SK-N-SH treated with all-trans-retinoic acid at 6 μM for 48 hours (cell line): ENCODE measurements at regions not wholly inside any gene's neighbourhood (a gene's known extent, or its start where the extent isn't known, plus 50 kb on each side); places are given as distances from the start of the nearest gene placed in this dataset.

Experiments used
- ATAC-seq: fragments of 200-7000 bp; cut with Tn5 transposase; 3 replicates; pipeline ENCODE4 v1.9.1; 2020; ENCODE audit warnings: mild to moderate bottlenecking, moderate library complexity
- ARNTL ChIP-seq: fragments of 450-650 bp; formaldehyde crosslinking; IDR thresholded peaks from 2 replicates; pipeline ENCODE4 v1.5.0; 2020; ENCODE audit warnings: low read depth, mild to moderate bottlenecking, moderate library complexity, borderline replicate concordance
- BACH2 ChIP-seq: fragments of 250-450 bp; sonication (Bioruptor Pico); IDR thresholded peaks from 2 replicates; pipeline ENCODE4 v1.9.0; 2021; ENCODE audit warnings: mild to moderate bottlenecking, borderline replicate concordance
- CREB5 ChIP-seq: fragments of 250-450 bp; sonication (Bioruptor Pico); IDR thresholded peaks from 2 replicates; pipeline ENCODE4 v1.5.1; 2020; ENCODE audit warnings: low read depth, mild to moderate bottlenecking, moderate library complexity
- CSDC2 ChIP-seq: fragments of 250-450 bp; sonication (Bioruptor Pico); IDR thresholded peaks from 2 replicates; pipeline ENCODE4 v1.5.0; 2020; ENCODE audit warnings: mild to moderate bottlenecking, moderate library complexity
- ESRRG ChIP-seq: fragments of 250-450 bp; sonication (Bioruptor Pico); IDR thresholded peaks from 2 replicates; pipeline ENCODE4 v1.6.1; 2021; ENCODE audit warnings: mild to moderate bottlenecking
- GLIS3 ChIP-seq: fragments of 250-450 bp; sonication (Bioruptor Pico); IDR thresholded peaks from 2 replicates; pipeline ENCODE4 v1.5.0; 2020; ENCODE audit warnings: mild to moderate bottlenecking, moderate library complexity
- ISL1 ChIP-seq: fragments of 250-450 bp; sonication (Bioruptor Pico); IDR thresholded peaks from 2 replicates; pipeline ENCODE4 v2.1.2; 2022; ENCODE audit warnings: mild to moderate bottlenecking, moderate library complexity
- OSR1 ChIP-seq: fragments of 250-450 bp; sonication (Bioruptor Pico); IDR thresholded peaks from 2 replicates; pipeline ENCODE4 v1.8.0; 2022; ENCODE audit warnings: moderate library complexity, mild to moderate bottlenecking, inconsistent platforms
- POU6F1 ChIP-seq: fragments of 250-450 bp; sonication (Bioruptor Pico); IDR thresholded peaks from 2 replicates; pipeline ENCODE4 v1.8.0; 2021; ENCODE audit warnings: low read depth, mild to moderate bottlenecking, moderate library complexity, borderline replicate concordance
- PPARA ChIP-seq: fragments of 250-450 bp; sonication (Bioruptor Pico); IDR thresholded peaks from 2 replicates; pipeline ENCODE4 v1.5.0; 2020; ENCODE audit warnings: mild to moderate bottlenecking, borderline replicate concordance
- RARB ChIP-seq: fragments of 250-450 bp; sonication (Bioruptor Pico); IDR thresholded peaks from 2 replicates; pipeline ENCODE4 v1.8.0; 2021; ENCODE audit warnings: mild to moderate bottlenecking, moderate library complexity
- SNAI2 ChIP-seq: fragments of 250-450 bp; sonication (Bioruptor Pico); IDR thresholded peaks from 2 replicates; pipeline ENCODE4 v1.5.0; 2020; ENCODE audit warnings: mild to moderate bottlenecking, moderate library complexity
- TCF4 ChIP-seq: fragments of 250-450 bp; sonication (Bioruptor Pico); IDR thresholded peaks from 2 replicates; pipeline ENCODE4 v1.8.0; 2021; ENCODE audit warnings: mild to moderate bottlenecking, moderate library complexity, borderline replicate concordance
- TOX ChIP-seq: fragments of 250-450 bp; sonication (Bioruptor Pico); IDR thresholded peaks from 2 replicates; pipeline ENCODE4 v1.8.0; 2021; ENCODE audit warnings: mild to moderate bottlenecking, moderate library complexity, borderline replicate concordance
- ZC3H10 ChIP-seq: fragments of 250-450 bp; sonication (Bioruptor Pico); IDR thresholded peaks from 2 replicates; pipeline ENCODE4 v1.5.1; 2021; ENCODE audit warnings: mild to moderate bottlenecking, moderate library complexity
- ZFP3 ChIP-seq: fragments of 250-450 bp; sonication (Bioruptor Pico); IDR thresholded peaks from 2 replicates; pipeline ENCODE4 v1.5.0; 2020; ENCODE audit warnings: mild to moderate bottlenecking, moderate library complexity
- ZFP30 ChIP-seq: fragments of 450-650 bp; formaldehyde crosslinking; IDR thresholded peaks from 2 replicates; pipeline ENCODE4 v1.5.0; 2022; ENCODE audit warnings: mild to moderate bottlenecking, moderate library complexity
- ZNF565 ChIP-seq: fragments of 450-650 bp; formaldehyde crosslinking; conservative IDR thresholded peaks from 2 replicates; pipeline ENCODE4 v1.5.0; 2020; ENCODE audit warnings: low read depth, mild to moderate bottlenecking, moderate library complexity
- ZNF70 ChIP-seq: fragments of 450-650 bp; formaldehyde crosslinking; IDR thresholded peaks from 2 replicates; pipeline ENCODE4 v1.5.0; 2020; ENCODE audit warnings: mild to moderate bottlenecking, moderate library complexity
- ZNF8 ChIP-seq: fragments of 450-650 bp; formaldehyde crosslinking; IDR thresholded peaks from 2 replicates; pipeline ENCODE4 v1.5.0; 2020; ENCODE audit warnings: mild to moderate bottlenecking, moderate library complexity
- TF ChIP-seq, protein P1 (sequence below): fragments of 250-450 bp; sonication (Bioruptor Pico); IDR thresholded peaks from 2 replicates; pipeline ENCODE4 v1.5.0; 2020; ENCODE audit warnings: mild to moderate bottlenecking, moderate library complexity
- TF ChIP-seq, protein P2 (sequence below): fragments of 250-450 bp; sonication (Bioruptor Pico); IDR thresholded peaks from 2 replicates; pipeline ENCODE4 v1.8.0; 2020; ENCODE audit warnings: mild to moderate bottlenecking, moderate library complexity, borderline replicate concordance

GRCh38 chr21:18646116-18646515, 242.5 kb upstream of the TMPRSS15 start:
- ATAC-seq = no peak
- no peak for TF ChIP-seq OSR1
- no peak for TF ChIP-seq CSDC2 (CRISPR knock-in tag)
- TF ChIP-seq BACH2 (CRISPR knock-in tag) = no peak
- no peak for TF ChIP-seq POU6F1 (CRISPR knock-in tag)
- no peak for TF ChIP-seq ZFP30 (CRISPR knock-in tag)
- TF ChIP-seq TCF4 (CRISPR knock-in tag) = no peak
- no peak for TF ChIP-seq TOX
- TF ChIP-seq ISL1 (CRISPR knock-in tag) = no peak
- no peak for TF ChIP-seq ZC3H10 (CRISPR knock-in tag)
- TF ChIP-seq ZNF8 (CRISPR knock-in tag) = no peak
- TF ChIP-seq, protein P1, sequence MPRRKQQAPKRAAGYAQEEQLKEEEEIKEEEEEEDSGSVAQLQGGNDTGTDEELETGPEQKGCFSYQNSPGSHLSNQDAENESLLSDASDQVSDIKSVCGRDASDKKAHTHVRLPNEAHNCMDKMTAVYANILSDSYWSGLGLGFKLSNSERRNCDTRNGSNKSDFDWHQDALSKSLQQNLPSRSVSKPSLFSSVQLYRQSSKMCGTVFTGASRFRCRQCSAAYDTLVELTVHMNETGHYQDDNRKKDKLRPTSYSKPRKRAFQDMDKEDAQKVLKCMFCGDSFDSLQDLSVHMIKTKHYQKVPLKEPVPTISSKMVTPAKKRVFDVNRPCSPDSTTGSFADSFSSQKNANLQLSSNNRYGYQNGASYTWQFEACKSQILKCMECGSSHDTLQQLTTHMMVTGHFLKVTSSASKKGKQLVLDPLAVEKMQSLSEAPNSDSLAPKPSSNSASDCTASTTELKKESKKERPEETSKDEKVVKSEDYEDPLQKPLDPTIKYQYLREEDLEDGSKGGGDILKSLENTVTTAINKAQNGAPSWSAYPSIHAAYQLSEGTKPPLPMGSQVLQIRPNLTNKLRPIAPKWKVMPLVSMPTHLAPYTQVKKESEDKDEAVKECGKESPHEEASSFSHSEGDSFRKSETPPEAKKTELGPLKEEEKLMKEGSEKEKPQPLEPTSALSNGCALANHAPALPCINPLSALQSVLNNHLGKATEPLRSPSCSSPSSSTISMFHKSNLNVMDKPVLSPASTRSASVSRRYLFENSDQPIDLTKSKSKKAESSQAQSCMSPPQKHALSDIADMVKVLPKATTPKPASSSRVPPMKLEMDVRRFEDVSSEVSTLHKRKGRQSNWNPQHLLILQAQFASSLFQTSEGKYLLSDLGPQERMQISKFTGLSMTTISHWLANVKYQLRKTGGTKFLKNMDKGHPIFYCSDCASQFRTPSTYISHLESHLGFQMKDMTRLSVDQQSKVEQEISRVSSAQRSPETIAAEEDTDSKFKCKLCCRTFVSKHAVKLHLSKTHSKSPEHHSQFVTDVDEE = no peak
- no peak for TF ChIP-seq ZFP3
- no peak for TF ChIP-seq PPARA (CRISPR knock-in tag)
- TF ChIP-seq GLIS3 (CRISPR knock-in tag) = no peak
- TF ChIP-seq ARNTL (CRISPR knock-in tag) = no peak
- no peak for TF ChIP-seq ZNF70
- TF ChIP-seq CREB5 (CRISPR knock-in tag) = no peak
- TF ChIP-seq SNAI2 (CRISPR knock-in tag) = no peak
- no peak for TF ChIP-seq RARB (CRISPR knock-in tag)

GRCh38 chr21:18655931-18656330, 252.3 kb upstream of the TMPRSS15 start:
- no peak for ATAC-seq
- TF ChIP-seq ZNF8 (CRISPR knock-in tag) (no peak), ISL1 (CRISPR knock-in tag) (no peak), TCF4 (CRISPR knock-in tag) (no peak), ZFP3 (no peak), ZNF70 (no peak)
- TF ChIP-seq, all 23 proteins: peak for 0

DNA sequence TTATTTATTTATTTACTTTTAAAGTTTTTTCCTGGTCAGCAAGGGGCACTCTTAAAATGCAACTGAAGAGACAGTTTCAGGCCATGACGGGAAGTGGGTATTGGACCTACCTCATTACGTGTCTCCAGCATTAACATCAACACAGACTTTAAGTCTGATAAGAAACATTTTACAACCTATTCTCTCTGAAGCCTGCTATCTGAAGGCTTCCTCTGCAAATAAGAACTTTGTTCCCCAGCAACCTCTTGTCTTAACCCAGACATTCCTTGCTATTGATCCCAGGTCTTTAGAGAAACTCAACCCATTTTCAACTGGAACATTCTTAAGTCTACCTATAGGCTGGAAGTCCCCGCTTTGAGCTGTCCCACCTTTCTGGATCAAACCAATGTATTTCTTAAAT, 258.3 kb upstream of the TMPRSS15 start:
- TF ChIP-seq POU6F1 (CRISPR knock-in tag) = no peak
- no peak for TF ChIP-seq TCF4 (CRISPR knock-in tag)
- TF ChIP-seq PPARA (CRISPR knock-in tag) = no peak
- no peak for TF ChIP-seq ZNF565
- TF ChIP-seq ISL1 (CRISPR knock-in tag) = no peak
- no peak for TF ChIP-seq ZFP3
- no peak for TF ChIP-seq RARB (CRISPR knock-in tag)
- TF ChIP-seq ZNF70 = no peak
- TF ChIP-seq ARNTL (CRISPR knock-in tag) = no peak
- no peak for TF ChIP-seq BACH2 (CRISPR knock-in tag)
- TF ChIP-seq ZC3H10 (CRISPR knock-in tag) = no peak
- TF ChIP-seq ESRRG = no peak
- no peak for TF ChIP-seq OSR1
- no peak for TF ChIP-seq TOX
- TF ChIP-seq, protein P2, sequence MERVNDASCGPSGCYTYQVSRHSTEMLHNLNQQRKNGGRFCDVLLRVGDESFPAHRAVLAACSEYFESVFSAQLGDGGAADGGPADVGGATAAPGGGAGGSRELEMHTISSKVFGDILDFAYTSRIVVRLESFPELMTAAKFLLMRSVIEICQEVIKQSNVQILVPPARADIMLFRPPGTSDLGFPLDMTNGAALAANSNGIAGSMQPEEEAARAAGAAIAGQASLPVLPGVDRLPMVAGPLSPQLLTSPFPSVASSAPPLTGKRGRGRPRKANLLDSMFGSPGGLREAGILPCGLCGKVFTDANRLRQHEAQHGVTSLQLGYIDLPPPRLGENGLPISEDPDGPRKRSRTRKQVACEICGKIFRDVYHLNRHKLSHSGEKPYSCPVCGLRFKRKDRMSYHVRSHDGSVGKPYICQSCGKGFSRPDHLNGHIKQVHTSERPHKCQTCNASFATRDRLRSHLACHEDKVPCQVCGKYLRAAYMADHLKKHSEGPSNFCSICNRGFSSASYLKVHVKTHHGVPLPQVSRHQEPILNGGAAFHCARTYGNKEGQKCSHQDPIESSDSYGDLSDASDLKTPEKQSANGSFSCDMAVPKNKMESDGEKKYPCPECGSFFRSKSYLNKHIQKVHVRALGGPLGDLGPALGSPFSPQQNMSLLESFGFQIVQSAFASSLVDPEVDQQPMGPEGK = no peak
- no peak for TF ChIP-seq CREB5 (CRISPR knock-in tag)
- TF ChIP-seq CSDC2 (CRISPR knock-in tag) = no peak
- TF ChIP-seq, protein P1 = no peak
- no peak for TF ChIP-seq SNAI2 (CRISPR knock-in tag)
- TF ChIP-seq ZFP30 (CRISPR knock-in tag) = no peak
- no peak for ATAC-seq
